Calu3 (cell line): ENCODE measurements at regions not wholly inside any gene's neighbourhood (a gene's known extent, or its start where the extent isn't known, plus 50 kb on each side); places are given as distances from the start of the nearest gene placed in this dataset.

Experiments
- BruUV-seq: library from RNA; stranded (reverse); fragments of 400-500 nt; replicated peaks from 2 replicates; lab custom pipeline; 2021; lab: Mats Ljungman, UMichigan
- CTCF ChIA-PET: fragments of 300-600 bp; sonication (Branson Sonifier 250); formaldehyde crosslinking; loops from one replicate; lab custom pipeline; 2022; ENCODE audit warnings: antibody characterized with exemption; lab: Charles Lee
- DNase-seq: peaks from one replicate; pipeline ENCODE4 v3.0.0; 2022
- H3K27ac Mint-ChIP-seq: one replicate; pipeline ENCODE4 v1.8.0; 2022; ENCODE audit warnings: mixed read lengths; ENCODE audit not compliant: unreplicated experiment
- H3K27me3 Mint-ChIP-seq: one replicate; pipeline ENCODE4 v1.8.0; 2022; ENCODE audit warnings: mixed read lengths; ENCODE audit not compliant: unreplicated experiment
- H3K36me3 Mint-ChIP-seq: one replicate; pipeline ENCODE4 v1.8.0; 2022; ENCODE audit warnings: mild to moderate bottlenecking, moderate library complexity, mixed read lengths; ENCODE audit not compliant: insufficient read depth, unreplicated experiment
- H3K4me1 Mint-ChIP-seq: one replicate; pipeline ENCODE4 v1.8.0; 2022; ENCODE audit warnings: mild to moderate bottlenecking, low read depth, mixed read lengths; ENCODE audit not compliant: unreplicated experiment
- H3K4me3 Mint-ChIP-seq: one replicate; pipeline ENCODE4 v1.8.0; 2022; ENCODE audit warnings: mild to moderate bottlenecking, low read depth, moderate library complexity, mixed read lengths; ENCODE audit not compliant: unreplicated experiment
- H3K9me3 Mint-ChIP-seq: one replicate; pipeline ENCODE4 v1.8.0; 2022; ENCODE audit warnings: low read depth, mixed read lengths; ENCODE audit not compliant: unreplicated experiment
- intact Hi-C: fragments of 100-400 bp; cut with micrococcal nuclease; formaldehyde crosslinking; loops from one replicate; pipeline ENCODE4 v1.10.0; 2022; ENCODE audit not compliant: unreplicated experiment
- TF ChIP-seq, protein P1 (sequence below): fragments of 200-600 bp; IDR thresholded peaks from one replicate; pipeline ENCODE4 v1.8.0; 2022; ENCODE audit warnings: antibody characterized with exemption; ENCODE audit not compliant: unreplicated experiment

DNA sequence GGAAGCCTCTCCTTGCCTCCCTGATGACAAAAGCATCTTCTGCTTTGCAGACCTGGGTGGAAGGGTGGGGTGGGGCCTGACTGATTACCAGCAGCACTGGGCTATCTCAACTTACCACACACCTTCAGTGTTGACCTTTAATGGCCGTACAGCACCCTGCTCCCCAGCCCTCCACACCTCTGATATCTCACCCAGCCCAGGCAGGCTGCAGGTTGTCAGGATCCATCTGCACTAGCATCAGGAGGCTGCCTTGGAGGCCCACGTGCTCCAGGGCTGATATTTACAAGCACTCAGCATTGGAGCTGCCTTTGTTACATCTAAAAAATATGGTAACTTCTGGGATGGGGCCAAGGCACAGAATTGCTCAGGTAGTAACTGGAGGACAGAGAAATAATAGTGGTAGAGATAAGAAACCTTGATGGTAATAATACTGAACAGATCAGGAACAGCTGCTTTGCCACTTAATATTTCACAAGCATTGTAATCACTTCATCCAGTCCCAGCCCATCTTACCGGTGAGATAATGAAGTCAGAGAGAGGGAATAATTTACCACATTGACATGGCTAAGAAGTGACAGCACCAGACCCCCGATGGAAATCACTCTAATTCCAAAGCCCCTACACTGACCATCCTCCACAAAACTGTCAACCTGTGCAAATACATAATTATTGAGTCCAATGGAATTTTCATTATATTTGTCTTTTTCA, 125.2 kb upstream of the RFLNA start:
- BruUV-seq, result no TSS peak
- DNase-seq, result no peak
- Mint-ChIP-seq H3K36me3 (no peaks in the 10 kb centered on the region), H3K4me1 (no peaks in the 10 kb centered on the region), H3K27ac (no peak overlapping the region), H3K27me3 (peaks cover 43% of the 10 kb centered on the region), H3K4me3 (no peak overlapping the region), H3K9me3 (no peaks in the 10 kb centered on the region)
- CTCF ChIA-PET, result interaction anchor here (0.5 kb wide), 1 partner anchor 11 kb away, joined by 5 read pairs; no protein-coding TSS in a partner anchor
- TF ChIP-seq, protein P1, sequence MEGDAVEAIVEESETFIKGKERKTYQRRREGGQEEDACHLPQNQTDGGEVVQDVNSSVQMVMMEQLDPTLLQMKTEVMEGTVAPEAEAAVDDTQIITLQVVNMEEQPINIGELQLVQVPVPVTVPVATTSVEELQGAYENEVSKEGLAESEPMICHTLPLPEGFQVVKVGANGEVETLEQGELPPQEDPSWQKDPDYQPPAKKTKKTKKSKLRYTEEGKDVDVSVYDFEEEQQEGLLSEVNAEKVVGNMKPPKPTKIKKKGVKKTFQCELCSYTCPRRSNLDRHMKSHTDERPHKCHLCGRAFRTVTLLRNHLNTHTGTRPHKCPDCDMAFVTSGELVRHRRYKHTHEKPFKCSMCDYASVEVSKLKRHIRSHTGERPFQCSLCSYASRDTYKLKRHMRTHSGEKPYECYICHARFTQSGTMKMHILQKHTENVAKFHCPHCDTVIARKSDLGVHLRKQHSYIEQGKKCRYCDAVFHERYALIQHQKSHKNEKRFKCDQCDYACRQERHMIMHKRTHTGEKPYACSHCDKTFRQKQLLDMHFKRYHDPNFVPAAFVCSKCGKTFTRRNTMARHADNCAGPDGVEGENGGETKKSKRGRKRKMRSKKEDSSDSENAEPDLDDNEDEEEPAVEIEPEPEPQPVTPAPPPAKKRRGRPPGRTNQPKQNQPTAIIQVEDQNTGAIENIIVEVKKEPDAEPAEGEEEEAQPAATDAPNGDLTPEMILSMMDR, result no peak
- intact Hi-C loops, result no loop called here

DNA sequence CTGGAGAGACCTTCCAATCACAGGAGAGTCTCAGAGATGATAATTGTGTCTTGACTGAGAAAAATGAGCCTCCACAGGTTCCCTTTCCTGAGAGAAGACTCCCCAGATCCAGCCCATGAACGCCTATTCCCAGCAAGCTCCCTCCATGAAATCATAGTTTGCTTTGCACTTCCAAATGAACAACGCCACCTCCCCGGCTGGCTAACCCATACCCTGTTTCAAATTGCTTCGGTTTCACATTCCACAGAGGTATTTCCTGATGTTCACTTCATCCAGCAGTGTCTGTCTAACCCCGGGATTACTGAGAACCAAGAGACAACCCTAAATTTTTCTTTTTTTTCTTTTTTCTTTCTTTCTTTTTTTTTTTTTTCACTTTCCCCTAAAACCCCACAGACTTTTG, 124.1 kb upstream of the RFLNA start:
- no peak for DNase-seq
- H3K4me3 Mint-ChIP-seq, result no peak overlapping the region
- H3K9me3 Mint-ChIP-seq, result no peaks in the 10 kb centered on the region
- CTCF ChIA-PET, result no interaction called here
- H3K27me3 Mint-ChIP-seq, result peaks cover 43% of the 10 kb centered on the region
- BruUV-seq, result no TSS peak
- H3K36me3 Mint-ChIP-seq, result no peaks in the 10 kb centered on the region
- H3K27ac Mint-ChIP-seq, result no peak overlapping the region
- intact Hi-C loops, result no loop called here
- H3K4me1 Mint-ChIP-seq, result no peaks in the 10 kb centered on the region
- TF ChIP-seq, protein P1, result no peak

DNA sequence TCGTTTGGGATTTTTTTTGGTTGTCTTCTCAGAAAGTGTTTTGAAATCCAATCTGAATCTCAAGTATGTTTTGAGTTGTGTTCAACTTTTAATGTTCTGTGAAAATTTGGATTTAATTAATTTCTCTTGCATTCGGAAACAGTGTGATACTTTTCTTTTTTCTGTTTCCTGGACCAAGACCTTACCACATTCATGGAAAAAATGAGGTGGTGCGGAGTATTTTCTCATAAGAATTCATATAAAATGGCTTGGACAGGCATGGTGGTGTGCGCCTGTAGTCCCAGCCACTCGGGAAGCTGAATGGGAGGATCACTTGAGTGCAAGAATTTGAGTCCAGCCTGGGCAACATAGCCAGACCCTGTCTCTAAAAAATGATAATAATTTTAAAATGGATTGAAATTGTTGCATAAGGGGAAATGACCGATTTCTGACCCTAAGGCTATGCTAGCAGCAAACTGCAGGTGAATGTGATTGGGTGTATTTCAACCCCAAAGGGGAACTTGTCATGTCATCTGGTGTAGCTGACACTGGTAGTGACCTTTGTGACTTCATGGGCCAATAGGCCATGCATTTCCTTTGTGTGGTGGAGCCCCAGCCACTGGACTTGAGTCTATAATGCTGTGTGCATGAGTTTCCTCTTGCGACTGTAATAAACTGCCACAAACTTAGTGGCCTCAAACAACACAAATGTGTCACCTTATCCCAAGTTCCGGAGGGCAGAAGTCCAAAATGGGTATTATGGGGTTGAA, 123.5 kb upstream of the RFLNA start:
- CTCF ChIA-PET, result no interaction called here
- BruUV-seq, result no TSS peak
- Mint-ChIP-seq H3K27me3 (peaks cover 48% of the 10 kb centered on the region), H3K27ac (no peak overlapping the region), H3K4me1 (no peaks in the 10 kb centered on the region), H3K9me3 (no peaks in the 10 kb centered on the region), H3K36me3 (no peaks in the 10 kb centered on the region), H3K4me3 (no peak overlapping the region)
- intact Hi-C loops, result no loop called here
- TF ChIP-seq, protein P1, result no peak
- no peak for DNase-seq

DNA sequence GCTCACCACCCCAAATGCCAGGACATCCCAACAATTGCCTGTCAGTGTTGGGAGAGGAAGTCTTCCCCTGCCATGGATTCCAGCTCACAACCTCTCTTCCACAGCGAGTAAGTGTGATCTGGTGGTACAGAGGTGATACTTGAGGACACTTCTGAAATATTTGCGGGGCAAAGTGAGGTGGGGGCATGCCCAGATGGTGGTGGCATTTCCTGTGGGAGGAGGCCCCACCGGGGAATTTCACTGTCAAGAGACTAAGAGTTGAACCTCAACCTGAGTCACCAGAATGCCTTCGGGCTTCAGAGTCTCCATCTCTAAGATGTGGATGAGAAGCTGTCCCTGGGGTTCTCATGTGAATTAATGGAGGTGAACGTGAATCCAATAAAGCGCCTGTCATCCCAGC, 122.3 kb upstream of the RFLNA start:
- no peak overlapping the region for H3K4me3 Mint-ChIP-seq
- BruUV-seq, result no TSS peak
- no peaks in the 10 kb centered on the region for H3K36me3 Mint-ChIP-seq
- no peaks in the 10 kb centered on the region for H3K4me1 Mint-ChIP-seq
- peaks cover 60% of the 10 kb centered on the region for H3K27me3 Mint-ChIP-seq
- no peak for DNase-seq
- H3K9me3 Mint-ChIP-seq, result no peaks in the 10 kb centered on the region
- CTCF ChIA-PET, result no interaction called here
- TF ChIP-seq, protein P1, result no peak
- intact Hi-C loops, result no loop called here
- no peak overlapping the region for H3K27ac Mint-ChIP-seq
